Skeletal muscle satellite cell (primary cell): ENCODE measurements at regions not wholly inside any gene's neighbourhood (a gene's known extent, or its start where the extent isn't known, plus 50 kb on each side); places are given as distances from the start of the nearest gene placed in this dataset.
"Not testable (repeated sequence)": the region's sequence is repeated elsewhere in the genome, so short reads cannot be mapped to it uniquely, and the experiment has no call there.

ENCODE experiments used
- H3K27me3 ChIP-seq: 2 replicates; pipeline ENCODE4 v1.7.0; 2013; ENCODE audit warnings: low read length; ENCODE audit not compliant: control insufficient read depth, insufficient read depth
- H3K36me3 ChIP-seq: 2 replicates; pipeline ENCODE4 v1.7.0; 2013; ENCODE audit warnings: mild to moderate bottlenecking, control low read depth, low read length; ENCODE audit not compliant: insufficient read depth
- H3K4me1 ChIP-seq: 2 replicates; pipeline ENCODE4 v1.7.0; 2013; ENCODE audit warnings: low read length; ENCODE audit not compliant: control insufficient read depth, insufficient read depth
- H3K4me2 ChIP-seq: 2 replicates; pipeline ENCODE4 v1.7.0; 2013; ENCODE audit warnings: mild to moderate bottlenecking, low read length
- H3K4me3 ChIP-seq: 2 replicates; pipeline ENCODE4 v1.7.0; 2013; ENCODE audit warnings: low read length
- H3K9ac ChIP-seq: 2 replicates; pipeline ENCODE4 v1.7.0; 2013; ENCODE audit warnings: mild to moderate bottlenecking, low read depth, low read length, moderate library complexity
- H3K9me3 ChIP-seq: replicated peaks from 2 replicates; pipeline ENCODE4 v1.7.0; 2013; ENCODE audit warnings: mild to moderate bottlenecking, control low read depth, low read length

- H3K36me3 ChIP-seq: no peaks in the 10 kb centered on the region
- no peaks in the 10 kb centered on the region for H3K9me3 ChIP-seq
- H3K27me3 ChIP-seq: no peaks in the 10 kb centered on the region
- no peaks in the 10 kb centered on the region for H3K4me1 ChIP-seq
- no peak overlapping the region for H3K4me2 ChIP-seq
- no peak overlapping the region for H3K9ac ChIP-seq
- H3K4me3 ChIP-seq: no peak overlapping the region
Measured at GRCh38 chr13:67935626-67936025, 705.5 kb upstream of the PCDH9 start.

DNA sequence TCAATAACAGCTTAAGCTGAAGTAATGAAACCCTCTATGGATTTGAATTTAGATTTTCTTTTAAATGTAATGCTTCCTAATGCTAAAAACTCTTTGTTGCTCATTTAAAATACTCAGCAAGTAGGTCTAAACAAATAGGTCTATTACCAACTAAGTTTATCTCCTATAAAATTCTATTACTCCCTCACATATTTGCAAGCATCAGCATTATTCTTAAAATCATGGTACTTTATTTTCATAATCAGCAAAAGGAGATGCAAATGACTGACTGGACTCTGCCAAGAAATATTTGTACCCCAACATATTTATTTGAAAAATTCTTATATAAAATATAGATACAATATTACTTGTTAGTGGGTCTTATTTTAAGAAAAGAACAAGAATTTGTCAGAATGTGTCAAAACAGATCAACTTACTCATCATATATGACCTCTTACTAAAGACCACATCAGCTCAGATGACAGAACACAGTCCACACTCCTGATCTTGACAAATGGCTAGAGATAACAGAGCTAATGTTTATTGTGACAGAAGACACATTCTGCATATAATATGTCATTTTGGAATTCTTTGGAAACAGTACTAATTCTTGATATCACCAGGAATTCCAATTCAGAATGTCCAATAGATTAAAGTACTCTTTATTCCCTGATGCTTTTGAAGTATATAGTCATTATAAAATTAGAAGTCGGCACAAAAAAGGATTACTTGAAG lies 704.6 kb upstream of the PCDH9 start:
- Histone ChIP-seq H3K4me1 (no peaks in the 10 kb centered on the region), H3K9me3 (no peaks in the 10 kb centered on the region), H3K4me3 (no peak overlapping the region), H3K36me3 (no peaks in the 10 kb centered on the region), H3K9ac (no peak overlapping the region), H3K4me2 (no peak overlapping the region), H3K27me3 (no peaks in the 10 kb centered on the region)

DNA sequence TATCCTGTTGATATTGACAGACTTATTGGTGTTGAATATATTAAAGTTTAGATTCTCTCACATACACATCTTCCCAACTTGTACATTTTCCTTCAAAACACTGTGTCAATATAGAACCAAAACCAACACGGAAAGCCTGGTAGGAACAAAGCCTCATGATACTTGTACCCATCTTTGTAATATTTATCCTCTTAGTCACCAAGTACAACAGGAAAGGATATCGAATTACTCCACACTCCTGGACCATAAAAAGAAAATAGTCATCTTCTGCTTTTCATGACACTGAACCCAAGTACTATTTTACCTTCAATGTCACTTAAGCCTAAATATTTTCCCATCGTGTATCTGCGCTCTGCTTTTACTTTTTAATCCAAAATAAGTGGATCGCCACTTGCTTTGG lies 702.9 kb upstream of the PCDH9 start:
- H3K4me3 ChIP-seq: no peak overlapping the region
- no peaks in the 10 kb centered on the region for H3K9me3 ChIP-seq
- H3K4me1 ChIP-seq: no peaks in the 10 kb centered on the region
- no peaks in the 10 kb centered on the region for H3K36me3 ChIP-seq
- no peak overlapping the region for H3K9ac ChIP-seq
- no peak overlapping the region for H3K4me2 ChIP-seq
- H3K27me3 ChIP-seq: no peaks in the 10 kb centered on the region

GRCh38 chr13:67917291-67917987 lies 687.3 kb upstream of the PCDH9 start:
- no peak overlapping the region for H3K4me3 ChIP-seq
- H3K36me3 ChIP-seq: no peaks in the 10 kb centered on the region
- no peak overlapping the region for H3K9ac ChIP-seq
- H3K27me3 ChIP-seq: no peaks in the 10 kb centered on the region
- peaks cover 2% of the 10 kb centered on the region for H3K9me3 ChIP-seq
- no peaks in the 10 kb centered on the region for H3K4me1 ChIP-seq
- no peak overlapping the region for H3K4me2 ChIP-seq

GRCh38 chr13:67916650-67917049 lies 686.5 kb upstream of the PCDH9 start:
- peaks cover 2% of the 10 kb centered on the region for H3K9me3 ChIP-seq
- no peaks in the 10 kb centered on the region for H3K4me1 ChIP-seq
- no peak overlapping the region for H3K4me2 ChIP-seq
- no peaks in the 10 kb centered on the region for H3K27me3 ChIP-seq
- no peak overlapping the region for H3K9ac ChIP-seq
- H3K36me3 ChIP-seq: no peaks in the 10 kb centered on the region
- H3K4me3 ChIP-seq: no peak overlapping the region

- no peaks in the 10 kb centered on the region for H3K36me3 ChIP-seq
- no peaks in the 10 kb centered on the region for H3K27me3 ChIP-seq
- no peak overlapping the region for H3K4me2 ChIP-seq
- no peak overlapping the region for H3K4me3 ChIP-seq
- no peaks in the 10 kb centered on the region for H3K4me1 ChIP-seq
- no peak overlapping the region for H3K9ac ChIP-seq
- no peaks in the 10 kb centered on the region for H3K9me3 ChIP-seq
Measured at GRCh38 chr13:67914535-67914934, 684.4 kb upstream of the PCDH9 start.

DNA sequence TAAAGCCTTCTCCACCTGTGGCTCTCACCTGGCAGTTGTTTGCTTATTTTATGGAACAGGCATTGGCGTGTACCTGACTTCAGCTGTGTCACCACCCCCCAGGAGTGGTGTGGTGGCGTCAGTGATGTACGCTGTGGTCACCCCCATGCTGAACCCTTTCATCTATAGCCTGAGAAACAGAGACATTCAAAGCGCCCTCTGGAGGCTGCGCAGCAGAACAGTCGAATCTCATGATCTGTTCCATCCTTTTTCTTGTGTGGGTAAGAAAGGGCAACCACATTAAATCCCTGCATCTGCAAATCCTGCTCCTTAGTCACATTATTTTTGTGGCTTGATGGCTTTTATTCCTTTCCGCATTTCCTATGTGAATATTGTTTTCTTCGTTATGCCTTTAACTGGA lies 672.8 kb upstream of the PCDH9 start:
- not testable (repeated sequence) for H3K36me3 ChIP-seq, H3K4me3 ChIP-seq, H3K4me1 ChIP-seq, H3K9ac ChIP-seq, H3K27me3 ChIP-seq, H3K4me2 ChIP-seq, H3K9me3 ChIP-seq

DNA sequence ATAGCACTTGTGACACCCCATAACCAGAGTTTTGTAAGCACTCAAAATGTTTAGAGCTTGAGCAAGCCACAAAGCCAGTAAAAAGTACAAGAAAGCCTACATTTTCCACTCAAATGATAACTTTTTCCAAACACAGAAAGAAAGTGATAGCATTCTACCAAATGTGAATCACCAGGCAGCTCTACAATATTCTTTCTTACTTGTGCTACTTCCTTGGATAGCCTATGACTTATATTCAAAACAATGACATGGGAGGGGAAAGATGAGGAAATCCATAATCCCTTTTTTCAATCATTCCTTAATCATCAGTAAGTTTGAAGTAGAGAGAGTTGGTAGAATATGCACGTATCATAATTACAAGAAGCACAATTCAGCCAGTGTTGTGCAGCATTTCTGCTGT lies 650.8 kb upstream of the PCDH9 start:
- Histone ChIP-seq H3K9me3 (no peaks in the 10 kb centered on the region), H3K9ac (no peak overlapping the region), H3K4me2 (no peak overlapping the region), H3K4me1 (no peaks in the 10 kb centered on the region), H3K36me3 (no peaks in the 10 kb centered on the region), H3K27me3 (no peaks in the 10 kb centered on the region), H3K4me3 (no peak overlapping the region)

GRCh38 chr13:67878376-67878775 lies 648.2 kb upstream of the PCDH9 start:
- no peak overlapping the region for H3K4me2 ChIP-seq
- H3K9me3 ChIP-seq: no peaks in the 10 kb centered on the region
- no peak overlapping the region for H3K4me3 ChIP-seq
- no peaks in the 10 kb centered on the region for H3K36me3 ChIP-seq
- H3K4me1 ChIP-seq: no peaks in the 10 kb centered on the region
- no peaks in the 10 kb centered on the region for H3K27me3 ChIP-seq
- no peak overlapping the region for H3K9ac ChIP-seq

GRCh38 chr13:67877031-67877430 lies 646.9 kb upstream of the PCDH9 start:
- H3K4me3 ChIP-seq: no peak overlapping the region
- H3K9me3 ChIP-seq: no peaks in the 10 kb centered on the region
- no peaks in the 10 kb centered on the region for H3K27me3 ChIP-seq
- no peaks in the 10 kb centered on the region for H3K4me1 ChIP-seq
- H3K36me3 ChIP-seq: no peaks in the 10 kb centered on the region
- no peak overlapping the region for H3K4me2 ChIP-seq
- no peak overlapping the region for H3K9ac ChIP-seq

- H3K27me3 ChIP-seq: no peaks in the 10 kb centered on the region
- H3K4me2 ChIP-seq: no peak overlapping the region
- no peak overlapping the region for H3K4me3 ChIP-seq
- no peaks in the 10 kb centered on the region for H3K36me3 ChIP-seq
- no peak overlapping the region for H3K9ac ChIP-seq
- peaks cover 5% of the 10 kb centered on the region for H3K9me3 ChIP-seq
- no peaks in the 10 kb centered on the region for H3K4me1 ChIP-seq
Measured at GRCh38 chr13:67867206-67867605, 637.1 kb upstream of the PCDH9 start.

DNA sequence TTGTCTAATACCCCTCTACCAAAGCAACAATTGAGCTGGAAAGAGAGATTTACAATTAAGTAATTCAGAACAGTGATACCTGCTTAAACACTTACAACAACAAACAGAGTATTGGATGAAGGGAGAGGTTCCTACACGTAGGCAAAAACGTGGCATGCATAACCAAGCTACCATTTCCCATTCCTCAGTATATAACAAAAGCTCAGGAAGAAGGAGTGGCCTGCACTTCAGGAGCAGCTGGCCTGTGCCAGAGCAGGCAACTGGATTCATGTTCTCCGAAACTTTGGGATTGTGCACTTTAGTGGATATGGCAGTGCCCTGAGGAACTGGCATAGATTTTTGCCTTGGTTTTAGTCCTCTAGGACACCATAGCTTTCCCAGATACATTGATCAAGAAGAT lies 630.2 kb upstream of the PCDH9 start:
- no peak overlapping the region for H3K9ac ChIP-seq
- no peak overlapping the region for H3K4me2 ChIP-seq
- H3K9me3 ChIP-seq: peaks cover 3% of the 10 kb centered on the region
- no peaks in the 10 kb centered on the region for H3K4me1 ChIP-seq
- H3K36me3 ChIP-seq: no peaks in the 10 kb centered on the region
- no peaks in the 10 kb centered on the region for H3K27me3 ChIP-seq
- H3K4me3 ChIP-seq: no peak overlapping the region
